ENCODE measurements at regions not wholly inside any gene's neighbourhood (a gene's known extent, or its start where the extent isn't known, plus 50 kb on each side); places are given as distances from the start of the nearest gene placed in this dataset.

DNA sequence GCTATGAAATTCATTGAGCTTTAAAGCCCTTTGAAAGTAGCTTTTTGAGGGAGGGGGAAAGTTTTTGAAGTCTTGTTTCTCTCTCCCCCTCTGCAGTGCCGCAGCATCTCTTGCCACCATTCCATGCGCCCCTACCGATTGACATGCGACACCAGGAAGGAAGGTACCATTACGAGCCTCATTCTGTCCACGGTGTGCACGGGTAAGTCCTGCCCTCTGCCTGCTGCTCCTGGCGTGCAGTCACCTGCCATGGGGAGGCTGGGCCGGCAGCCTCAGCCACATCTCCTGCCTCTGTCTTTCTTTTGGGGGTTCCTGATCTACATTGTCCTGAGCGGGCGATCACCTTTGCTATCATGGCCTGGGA is 191.6 kb downstream of the GLI2 start:
- Histone ChIP-seq H3K27ac (no peak overlapping the region), H3K27me3 (ENCODE audit: insufficient read depth, low read depth, severe bottlenecking) (no peaks in the 10 kb centered on the region), H3K4me3 (ENCODE audit: low read depth, low read length) (no peak overlapping the region), H3K9me3 (ENCODE audit: severe bottlenecking) (peaks cover 6% of the 10 kb centered on the region), H3K36me3 (no peaks in the 10 kb centered on the region)
- DNase-seq = no peak
- no peak for TF ChIP-seq CTCF (IDR thresholded peaks at IDR 0.05; ENCODE audit: low read depth, low read length)

DNA sequence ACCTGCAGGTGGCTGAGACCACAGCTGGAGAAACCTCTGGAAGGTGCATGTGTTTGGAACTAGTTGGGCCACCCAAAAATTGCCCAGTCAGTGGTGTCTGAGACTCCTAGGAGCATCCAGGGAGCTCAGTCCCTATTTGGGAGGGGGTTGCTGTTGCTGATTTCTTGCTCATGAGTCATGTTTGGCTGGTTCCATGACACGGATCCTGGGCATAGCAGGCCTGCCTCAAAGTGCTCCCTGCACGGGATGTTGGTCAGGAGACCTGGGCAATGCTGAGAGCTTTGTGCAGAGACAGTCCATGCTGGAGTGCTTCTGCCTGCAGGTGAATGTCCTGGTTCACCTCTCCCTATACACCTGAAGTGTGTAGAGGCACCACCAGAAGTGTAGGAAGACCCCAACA is 194.2 kb downstream of the GLI2 start:
- Histone ChIP-seq H3K27ac (no peak overlapping the region), H3K27me3 (ENCODE audit: insufficient read depth, low read depth, severe bottlenecking) (no peaks in the 10 kb centered on the region), H3K9me3 (ENCODE audit: severe bottlenecking) (peaks cover 6% of the 10 kb centered on the region), H3K36me3 (no peaks in the 10 kb centered on the region), H3K4me3 (ENCODE audit: low read depth, low read length) (no peak overlapping the region)
- no peak for TF ChIP-seq CTCF (IDR thresholded peaks at IDR 0.05; ENCODE audit: low read depth, low read length)
- DNase-seq = no peak

- Histone ChIP-seq H3K27me3 (ENCODE audit: insufficient read depth, low read depth, severe bottlenecking) (no peaks in the 10 kb centered on the region), H3K4me3 (ENCODE audit: low read depth, low read length) (no peak overlapping the region), H3K36me3 (no peaks in the 10 kb centered on the region), H3K27ac (no peak overlapping the region), H3K9me3 (ENCODE audit: severe bottlenecking) (peaks cover 6% of the 10 kb centered on the region)
- no peak for DNase-seq
- TF ChIP-seq CTCF (IDR thresholded peaks at IDR 0.05; ENCODE audit: low read depth, low read length) = no peak
Measured at GRCh38 chr2:120930236-120930635, 194.6 kb downstream of the GLI2 start.

DNA sequence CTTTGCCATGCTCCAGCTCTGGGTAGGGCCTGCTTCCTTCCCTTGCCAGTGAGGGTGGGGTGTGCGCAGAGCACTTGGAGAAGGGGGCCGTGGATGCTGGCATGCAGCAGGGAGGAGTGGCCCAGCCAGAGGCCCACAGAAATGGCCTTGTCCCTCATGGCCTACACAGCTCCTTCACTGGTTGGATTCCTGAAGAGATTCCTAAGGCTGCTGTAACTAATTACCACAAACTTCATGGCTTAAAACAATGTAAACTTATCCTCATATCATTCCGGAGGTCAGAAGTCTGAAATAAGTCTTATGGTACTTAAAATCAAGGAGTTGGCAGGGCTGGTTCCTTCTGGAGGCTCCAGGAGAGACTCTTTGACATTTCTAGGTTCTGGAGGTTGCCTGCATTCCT is 195.2 kb downstream of the GLI2 start:
- no peak overlapping the region for H3K4me3 ChIP-seq (ENCODE audit: low read depth, low read length)
- TF ChIP-seq CTCF (IDR thresholded peaks at IDR 0.05; ENCODE audit: low read depth, low read length) = no peak
- no peak for DNase-seq
- H3K27me3 ChIP-seq (ENCODE audit: insufficient read depth, low read depth, severe bottlenecking) = no peaks in the 10 kb centered on the region
- no peak overlapping the region for H3K27ac ChIP-seq
- H3K9me3 ChIP-seq (ENCODE audit: severe bottlenecking) = peaks cover 6% of the 10 kb centered on the region
- no peaks in the 10 kb centered on the region for H3K36me3 ChIP-seq

GRCh38 chr2:120932472-120932871 is 196.8 kb downstream of the GLI2 start:
- H3K27me3 ChIP-seq (ENCODE audit: insufficient read depth, low read depth, severe bottlenecking) = no peaks in the 10 kb centered on the region
- no peak for TF ChIP-seq CTCF (IDR thresholded peaks at IDR 0.05; ENCODE audit: low read depth, low read length)
- no peak overlapping the region for H3K27ac ChIP-seq
- H3K9me3 ChIP-seq (ENCODE audit: severe bottlenecking) = peaks cover 6% of the 10 kb centered on the region
- no peak for DNase-seq
- H3K4me3 ChIP-seq (ENCODE audit: low read depth, low read length) = no peak overlapping the region
- H3K36me3 ChIP-seq = no peaks in the 10 kb centered on the region

- Histone ChIP-seq H3K4me3 (ENCODE audit: low read depth, low read length) (no peak overlapping the region), H3K27me3 (ENCODE audit: insufficient read depth, low read depth, severe bottlenecking) (no peaks in the 10 kb centered on the region), H3K27ac (no peak overlapping the region), H3K36me3 (no peaks in the 10 kb centered on the region), H3K9me3 (ENCODE audit: severe bottlenecking) (peaks cover 6% of the 10 kb centered on the region)
- no peak for DNase-seq
- TF ChIP-seq CTCF (IDR thresholded peaks at IDR 0.05; ENCODE audit: low read depth, low read length) = no peak
Measured at GRCh38 chr2:120932881-120933280, 197.2 kb downstream of the GLI2 start.
